ENCODE measurements at regions not wholly inside any gene's neighbourhood (a gene's known extent, or its start where the extent isn't known, plus 50 kb on each side); places are given as distances from the start of the nearest gene placed in this dataset.
"Not testable (repeated sequence)": the region's sequence is repeated elsewhere in the genome, so short reads cannot be mapped to it uniquely, and the experiment has no call there.

- DNase-seq (ENCODE audit: extremely low spot score) = no peak
- POLR2A ChIA-PET = no interaction called here
- CTCF ChIA-PET = no interaction called here
- TF ChIP-seq CTBP1 (IDR thresholded peaks at IDR 0.05; ENCODE audit: borderline replicate concordance) = no peak
Measured at GRCh38 chr5:3155046-3155445, 403.6 kb upstream of the IRX2 start.

DNA sequence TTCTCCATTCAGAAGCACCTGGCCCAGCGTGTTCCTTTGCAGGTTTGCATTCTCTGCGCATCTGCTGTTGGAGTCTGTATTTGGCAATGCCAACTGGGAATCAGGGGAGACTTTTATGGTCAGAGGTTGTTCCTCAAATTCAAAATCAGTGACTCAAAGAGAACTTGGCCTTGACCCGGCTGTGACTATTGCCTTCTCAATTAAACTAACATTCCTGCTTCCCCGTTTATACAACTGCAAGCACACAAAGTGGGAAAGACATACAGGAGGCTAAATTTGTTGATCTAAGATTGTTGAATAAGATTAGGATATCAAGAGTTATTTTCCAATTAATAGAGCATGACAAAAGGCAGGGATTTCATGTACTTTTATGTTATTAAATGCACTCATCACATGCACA lies 402.4 kb upstream of the IRX2 start:
- ChIA-PET CTCF (no interaction called here), POLR2A (no interaction called here)
- DNase-seq (ENCODE audit: extremely low spot score) = no peak
- TF ChIP-seq ZNF384 (IDR thresholded peaks at IDR 0.05) = no peak

- ChIA-PET CTCF (no interaction called here), POLR2A (no interaction called here)
- TF ChIP-seq L3MBTL2 (conservative IDR thresholded peaks at IDR 0.05) = no peak
- TF ChIP-seq LEF1 (IDR thresholded peaks at IDR 0.05; ENCODE audit: borderline replicate concordance) = no peak
- no peak for TF ChIP-seq NFRKB (IDR thresholded peaks at IDR 0.05)
- no peak for TF ChIP-seq BHLHE40 (IDR thresholded peaks at IDR 0.05; ENCODE audit: borderline replicate concordance)
- no peak for TF ChIP-seq ARNT (IDR thresholded peaks at IDR 0.05)
- TF ChIP-seq PKNOX1 (IDR thresholded peaks at IDR 0.05) = no peak
- no peak for TF ChIP-seq SUZ12 (IDR thresholded peaks at IDR 0.05)
- no peak for TF ChIP-seq TARDBP (IDR thresholded peaks at IDR 0.05)
- no peak for TF ChIP-seq FOXK2 (IDR thresholded peaks at IDR 0.05)
- no peak for TF ChIP-seq ZNF384 (IDR thresholded peaks at IDR 0.05)
- no peak for TF ChIP-seq SP1 (IDR thresholded peaks at IDR 0.05)
- TF ChIP-seq FOXM1 (IDR thresholded peaks at IDR 0.05; ENCODE audit: borderline replicate concordance) = no peak
- TF ChIP-seq FOXA1 (IDR thresholded peaks at IDR 0.05) = no peak
- no peak for TF ChIP-seq CTBP1 (IDR thresholded peaks at IDR 0.05; ENCODE audit: borderline replicate concordance)
- TF ChIP-seq ELF4 (IDR thresholded peaks at IDR 0.05) = no peak
- no peak for TF ChIP-seq HDGF (IDR thresholded peaks at IDR 0.05; ENCODE audit: borderline replicate concordance)
- DNase-seq (ENCODE audit: extremely low spot score) = no peak
Measured at GRCh38 chr5:3153226-3153858, 401.9 kb upstream of the IRX2 start.

GRCh38 chr5:3149899-3150298 lies 398.4 kb upstream of the IRX2 start:
- POLR2A ChIA-PET = no interaction called here
- CTCF ChIA-PET = no interaction called here
- DNase-seq (ENCODE audit: extremely low spot score) = no peak
- TF ChIP-seq BHLHE40 (IDR thresholded peaks at IDR 0.05; ENCODE audit: borderline replicate concordance) (no peak), LEF1 (IDR thresholded peaks at IDR 0.05; ENCODE audit: borderline replicate concordance) (no peak), ARNT (IDR thresholded peaks at IDR 0.05) (no peak), PKNOX1 (IDR thresholded peaks at IDR 0.05) (no peak), CTBP1 (IDR thresholded peaks at IDR 0.05; ENCODE audit: borderline replicate concordance) (no peak), TARDBP (IDR thresholded peaks at IDR 0.05) (no peak), HDGF (IDR thresholded peaks at IDR 0.05; ENCODE audit: borderline replicate concordance) (no peak), SP1 (IDR thresholded peaks at IDR 0.05) (no peak), ZNF384 (IDR thresholded peaks at IDR 0.05) (no peak), ELF4 (IDR thresholded peaks at IDR 0.05) (no peak), NFRKB (IDR thresholded peaks at IDR 0.05) (no peak), L3MBTL2 (conservative IDR thresholded peaks at IDR 0.05) (no peak), FOXA1 (IDR thresholded peaks at IDR 0.05) (no peak), SUZ12 (IDR thresholded peaks at IDR 0.05) (no peak), FOXM1 (IDR thresholded peaks at IDR 0.05; ENCODE audit: borderline replicate concordance) (no peak), FOXK2 (IDR thresholded peaks at IDR 0.05) (no peak)

DNA sequence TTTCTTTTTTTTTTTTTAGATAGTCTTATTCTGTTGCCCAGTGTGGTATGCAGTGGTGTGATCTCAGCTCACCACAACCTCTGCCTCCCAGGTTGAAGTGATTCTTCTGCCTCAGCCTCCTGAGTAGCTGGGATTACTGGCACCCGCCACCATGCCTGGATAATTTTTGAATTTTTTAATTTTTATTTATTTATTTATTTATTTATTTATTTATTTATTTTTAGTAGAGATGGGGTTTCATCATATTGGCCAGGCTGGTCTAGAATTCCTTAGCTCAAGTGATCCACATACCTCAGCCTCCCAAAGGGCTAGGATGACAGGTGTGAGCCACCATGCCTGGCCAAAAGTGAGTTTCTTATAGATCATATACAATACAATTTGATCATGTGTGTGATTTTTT lies 395.9 kb upstream of the IRX2 start:
- POLR2A ChIA-PET; DNase-seq (ENCODE audit: extremely low spot score); CTCF ChIA-PET: not testable (repeated sequence)

DNA sequence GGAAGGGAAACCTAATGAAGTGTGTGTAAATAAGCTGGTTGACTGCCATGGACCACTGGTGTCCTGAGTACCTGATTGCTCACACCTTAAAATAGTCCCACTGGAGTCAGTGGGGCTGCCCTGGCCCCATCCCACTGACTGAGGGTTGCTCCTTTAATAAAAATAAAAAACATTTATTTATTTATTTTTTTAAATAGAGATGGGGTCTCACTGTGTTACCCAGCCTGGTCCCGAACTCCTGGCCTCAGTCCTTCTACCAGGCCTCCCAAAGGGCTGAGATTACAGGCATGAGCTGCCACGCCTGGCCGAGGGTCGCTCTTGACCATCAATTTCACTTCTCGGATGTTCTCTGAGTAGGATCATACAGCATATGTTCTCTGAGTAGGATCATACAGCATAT lies 394.2 kb upstream of the IRX2 start:
- no peak for DNase-seq (ENCODE audit: extremely low spot score)
- ChIA-PET POLR2A (no interaction called here), CTCF (no interaction called here)
- no peak for TF ChIP-seq L3MBTL2 (conservative IDR thresholded peaks at IDR 0.05)
- no peak for TF ChIP-seq NFRKB (IDR thresholded peaks at IDR 0.05)
- TF ChIP-seq SUZ12 (IDR thresholded peaks at IDR 0.05) = no peak
- no peak for TF ChIP-seq TARDBP (IDR thresholded peaks at IDR 0.05)
- TF ChIP-seq ELF4 (IDR thresholded peaks at IDR 0.05) = no peak
- TF ChIP-seq FOXK2 (IDR thresholded peaks at IDR 0.05) = no peak
- no peak for TF ChIP-seq CTBP1 (IDR thresholded peaks at IDR 0.05; ENCODE audit: borderline replicate concordance)
- no peak for TF ChIP-seq BHLHE40 (IDR thresholded peaks at IDR 0.05; ENCODE audit: borderline replicate concordance)
- TF ChIP-seq PKNOX1 (IDR thresholded peaks at IDR 0.05) = no peak
- no peak for TF ChIP-seq FOXA1 (IDR thresholded peaks at IDR 0.05)
- no peak for TF ChIP-seq LEF1 (IDR thresholded peaks at IDR 0.05; ENCODE audit: borderline replicate concordance)
- TF ChIP-seq FOXM1 (IDR thresholded peaks at IDR 0.05; ENCODE audit: borderline replicate concordance) = no peak
- TF ChIP-seq ZNF384 (IDR thresholded peaks at IDR 0.05) = no peak
- TF ChIP-seq HDGF (IDR thresholded peaks at IDR 0.05; ENCODE audit: borderline replicate concordance) = no peak
- no peak for TF ChIP-seq SP1 (IDR thresholded peaks at IDR 0.05)
- TF ChIP-seq ARNT (IDR thresholded peaks at IDR 0.05) = no peak

DNA sequence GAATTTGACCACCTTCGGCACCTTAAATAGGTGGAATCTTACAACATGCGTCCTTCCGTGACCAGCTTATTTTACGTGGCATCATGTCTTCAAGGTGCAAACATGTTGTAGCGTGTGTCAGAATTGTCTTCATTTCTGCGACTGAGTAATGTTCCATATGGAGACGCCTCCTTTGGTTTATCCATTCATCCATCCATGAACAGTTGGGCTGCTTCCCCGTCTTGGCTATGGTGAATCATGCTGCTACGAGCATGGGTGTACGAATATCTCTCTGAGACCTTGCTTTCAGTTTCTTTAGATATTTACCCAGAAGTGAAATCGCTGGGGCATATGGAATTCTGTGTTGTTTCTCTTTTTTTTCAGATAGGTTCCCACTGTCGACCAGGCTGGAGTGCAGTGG lies 391.9 kb upstream of the IRX2 start:
- ChIA-PET POLR2A (no interaction called here), CTCF (no interaction called here)
- DNase-seq (ENCODE audit: extremely low spot score) = no peak
- TF ChIP-seq SUZ12 (IDR thresholded peaks at IDR 0.05) = no peak
- TF ChIP-seq ZNF384 (IDR thresholded peaks at IDR 0.05) = no peak
- TF ChIP-seq L3MBTL2 (conservative IDR thresholded peaks at IDR 0.05) = no peak
- TF ChIP-seq ARNT (IDR thresholded peaks at IDR 0.05) = no peak
- TF ChIP-seq HDGF (IDR thresholded peaks at IDR 0.05; ENCODE audit: borderline replicate concordance) = no peak
- no peak for TF ChIP-seq ELF4 (IDR thresholded peaks at IDR 0.05)
- TF ChIP-seq CTBP1 (IDR thresholded peaks at IDR 0.05; ENCODE audit: borderline replicate concordance) = no peak
- no peak for TF ChIP-seq PKNOX1 (IDR thresholded peaks at IDR 0.05)
- TF ChIP-seq TARDBP (IDR thresholded peaks at IDR 0.05) = no peak
- no peak for TF ChIP-seq BHLHE40 (IDR thresholded peaks at IDR 0.05; ENCODE audit: borderline replicate concordance)
- no peak for TF ChIP-seq LEF1 (IDR thresholded peaks at IDR 0.05; ENCODE audit: borderline replicate concordance)
- TF ChIP-seq FOXA1 (IDR thresholded peaks at IDR 0.05) = no peak

Measured in HEK293T (cell line).